Stimulated activated naive B cell treated with anti-CD40 and anti-IgM and Interleukin-4, amounts not matched to agents 10 μg/mL and 1 μg/mL and 100 μg/mL, for 72 hours (primary cell): ENCODE measurements at regions not wholly inside any gene's neighbourhood (a gene's known extent, or its start where the extent isn't known, plus 50 kb on each side); places are given as distances from the start of the nearest gene placed in this dataset.

Experiments used
- ATAC-seq, 2 donors: fragments of 150-1000 bp; cut with Tn5 transposase; replicated peaks; 2 replicates each; pipeline ENCODE4 v1.10.0; 2021; ENCODE audit warnings: moderate library complexity in 1 of 2
- DNase-seq: peaks from one replicate; pipeline ENCODE4 v3.0.0; 2021
- H3K27ac Mint-ChIP-seq: one replicate; pipeline ENCODE4 v1.8.0; 2022; ENCODE audit warnings: mild to moderate bottlenecking, mixed read lengths
- H3K27me3 Mint-ChIP-seq, 2 donors: one replicate each; pipeline ENCODE4 v1.8.0; 2022; ENCODE audit warnings: mixed read lengths in 2 of 2
- H3K36me3 Mint-ChIP-seq, 2 donors: one replicate each; pipeline ENCODE4 v1.8.0; 2022; ENCODE audit warnings: mixed read lengths in 2 of 2, mild to moderate bottlenecking in 1 of 2
- H3K4me1 Mint-ChIP-seq, 2 donors: one replicate each; pipeline ENCODE4 v1.8.0; 2022; ENCODE audit warnings: mixed read lengths in 2 of 2, mild to moderate bottlenecking in 1 of 2
- H3K4me3 Mint-ChIP-seq, 2 donors: one replicate each; pipeline ENCODE4 v1.8.0; 2022; ENCODE audit warnings: mild to moderate bottlenecking in 2 of 2, mixed read lengths in 2 of 2, moderate library complexity in 1 of 2
- H3K9me3 Mint-ChIP-seq, 2 donors: one replicate each; pipeline ENCODE4 v1.8.0; 2022; ENCODE audit warnings: mixed read lengths in 2 of 2, mild to moderate bottlenecking in 1 of 2

- H3K4me1 Mint-ChIP-seq, result no peaks in the 10 kb centered on the region
- no peak overlapping the region for H3K27ac Mint-ChIP-seq
- H3K9me3 Mint-ChIP-seq, result peaks cover 4% of the 10 kb centered on the region in 2 donors
- ATAC-seq, result no peak
- no peak for DNase-seq
- H3K27me3 Mint-ChIP-seq, result peaks cover 18 to 20% of the 10 kb centered on the region in 2 donors
- H3K36me3 Mint-ChIP-seq, result no peaks in the 10 kb centered on the region
- no peak overlapping the region for H3K4me3 Mint-ChIP-seq
Observed at GRCh38 chr4:24680746-24681448, 96.5 kb upstream of the DHX15 start.

DNA sequence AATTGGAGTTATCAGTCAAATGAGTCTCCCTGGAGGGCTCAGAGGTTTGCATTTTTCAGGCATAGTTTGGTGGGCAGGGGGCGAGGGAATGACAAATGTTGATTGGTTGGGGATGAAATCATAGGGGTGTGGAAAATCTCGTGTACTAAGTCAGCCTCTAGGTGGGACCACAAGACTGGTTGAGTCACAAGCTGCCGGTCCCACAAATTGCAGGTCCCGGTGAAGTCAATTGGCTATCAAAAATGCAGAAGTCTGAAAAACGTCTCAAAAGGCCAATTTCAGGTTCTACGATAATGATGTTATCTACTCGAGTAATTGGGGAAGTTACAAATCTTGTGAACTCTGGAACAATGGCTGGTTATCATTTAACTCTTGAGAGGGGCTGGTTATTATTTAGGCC, 98.8 kb upstream of the DHX15 start:
- H3K36me3 Mint-ChIP-seq, result no peaks in the 10 kb centered on the region
- H3K4me3 Mint-ChIP-seq, result no peak overlapping the region
- ATAC-seq, result no peak
- H3K9me3 Mint-ChIP-seq, result peaks cover 0 to 2% of the 10 kb centered on the region in 2 donors
- no peak overlapping the region for H3K27ac Mint-ChIP-seq
- peaks cover 20 to 24% of the 10 kb centered on the region in 2 donors for H3K27me3 Mint-ChIP-seq
- H3K4me1 Mint-ChIP-seq, result no peaks in the 10 kb centered on the region
- DNase-seq, result no peak

GRCh38 chr4:24686866-24687692, 102.7 kb upstream of the DHX15 start:
- DNase-seq (no peak), ATAC-seq (no peak)
- peaks cover 3 to 30% of the 10 kb centered on the region in 2 donors for H3K27me3 Mint-ChIP-seq
- no peak overlapping the region for H3K27ac Mint-ChIP-seq
- H3K4me3 Mint-ChIP-seq, result no peak overlapping the region
- no peaks in the 10 kb centered on the region for H3K4me1 Mint-ChIP-seq
- peaks cover 0 to 2% of the 10 kb centered on the region in 2 donors for H3K9me3 Mint-ChIP-seq
- H3K36me3 Mint-ChIP-seq, result no peaks in the 10 kb centered on the region

DNA sequence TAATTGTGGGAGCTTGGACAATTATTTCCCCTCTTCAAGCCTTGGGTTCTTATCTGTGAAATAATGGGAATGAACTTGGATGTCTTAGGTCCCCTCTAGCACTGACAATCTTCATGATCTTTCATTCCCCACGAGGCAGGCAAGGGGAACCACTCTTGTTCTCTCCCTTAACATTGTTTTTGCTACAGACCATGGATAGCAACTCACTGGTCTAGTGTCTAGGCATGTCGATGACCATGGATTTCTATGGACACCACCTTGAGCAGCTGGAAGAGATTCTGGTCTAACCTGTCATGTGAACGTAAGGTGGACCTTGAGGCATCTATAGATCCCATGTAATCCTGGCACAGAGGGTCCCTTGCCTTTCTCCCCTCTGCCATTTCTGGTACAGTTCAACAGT, 104.1 kb upstream of the DHX15 start:
- no peak for DNase-seq
- Mint-ChIP-seq H3K27me3 (peaks cover 0 to 22% of the 10 kb centered on the region in 2 donors), H3K27ac (no peak overlapping the region), H3K4me3 (no peak overlapping the region), H3K36me3 (no peaks in the 10 kb centered on the region), H3K4me1 (no peaks in the 10 kb centered on the region), H3K9me3 (peaks cover 5% of the 10 kb centered on the region in 2 donors)
- ATAC-seq, result no peak

DNA sequence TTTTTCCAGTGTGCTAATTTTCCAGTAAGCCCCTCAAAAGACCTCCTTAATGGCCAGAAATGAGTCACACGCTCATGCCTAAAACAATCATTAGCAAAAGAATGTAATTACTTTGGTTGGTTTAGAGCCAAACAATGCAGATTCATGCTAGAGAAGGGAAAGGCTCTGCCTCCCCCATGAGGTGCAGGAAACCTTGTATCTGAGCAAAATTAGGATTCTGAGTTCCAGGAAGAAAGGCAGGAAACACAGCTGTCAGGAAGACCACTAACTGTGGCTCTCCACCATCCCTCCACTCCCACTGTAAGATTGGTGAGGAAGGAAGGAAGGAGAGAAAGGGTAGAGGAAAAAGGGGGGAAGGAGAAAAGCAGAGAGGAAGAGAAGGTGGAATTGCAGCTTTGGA, 104.9 kb upstream of the DHX15 start:
- no peak overlapping the region for H3K27ac Mint-ChIP-seq
- ATAC-seq (no peak), DNase-seq (no peak)
- H3K4me1 Mint-ChIP-seq, result no peaks in the 10 kb centered on the region
- no peak overlapping the region for H3K4me3 Mint-ChIP-seq
- no peaks in the 10 kb centered on the region for H3K36me3 Mint-ChIP-seq
- peaks cover 4 to 9% of the 10 kb centered on the region in 2 donors for H3K9me3 Mint-ChIP-seq
- H3K27me3 Mint-ChIP-seq, result peaks cover 0 to 22% of the 10 kb centered on the region in 2 donors

DNA sequence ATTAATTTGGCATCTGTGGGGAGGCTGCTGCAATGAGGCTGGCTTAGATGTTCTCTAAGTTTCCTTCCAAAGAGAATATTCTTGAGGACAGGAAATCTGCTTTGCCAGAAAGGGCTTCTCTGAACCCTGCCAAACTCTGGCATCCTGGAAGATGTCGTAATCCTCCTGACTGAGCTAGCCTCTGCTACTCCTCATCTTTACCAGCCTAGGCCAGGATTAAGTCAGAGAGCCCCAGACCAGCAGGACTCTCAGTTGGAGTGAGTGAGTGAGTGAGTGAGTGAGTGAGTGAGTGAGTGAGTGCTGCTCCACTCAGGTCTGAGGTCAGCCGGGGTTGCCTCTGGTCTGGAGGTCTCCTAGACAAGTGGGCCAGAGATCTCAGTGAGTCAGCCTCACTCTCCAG, 104.9 kb upstream of the SOD3 start:
- H3K27ac Mint-ChIP-seq, result no peak overlapping the region

DNA sequence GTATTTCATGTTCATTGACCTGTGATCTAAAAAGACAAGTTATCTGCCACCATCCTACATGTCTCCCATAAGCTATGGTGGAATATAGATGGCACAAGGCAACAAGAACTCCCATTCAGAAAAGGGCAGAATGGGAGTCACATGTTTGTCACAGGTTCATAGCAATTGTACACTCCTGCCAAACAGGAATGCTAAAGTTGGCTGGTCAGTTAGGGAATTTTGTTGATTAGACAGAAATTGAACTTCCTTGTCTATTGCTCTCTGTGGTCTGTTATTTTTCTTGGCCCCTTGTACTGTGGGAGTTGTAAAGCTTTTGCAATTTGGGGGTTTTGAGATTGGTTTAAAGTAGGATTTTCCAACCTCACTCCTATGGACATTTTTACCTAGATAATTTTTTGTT, 101.7 kb upstream of the SOD3 start:
- ATAC-seq (no peak), DNase-seq (no peak)
- no peak overlapping the region for H3K27ac Mint-ChIP-seq
- H3K4me1 Mint-ChIP-seq, result no peaks in the 10 kb centered on the region
- H3K4me3 Mint-ChIP-seq, result no peak overlapping the region
- H3K27me3 Mint-ChIP-seq, result peaks cover 0 to 13% of the 10 kb centered on the region in 2 donors
- peaks cover 4 to 9% of the 10 kb centered on the region in 2 donors for H3K9me3 Mint-ChIP-seq
- no peaks in the 10 kb centered on the region for H3K36me3 Mint-ChIP-seq

More for the DNA sequence above, 104.9 kb upstream of the SOD3 start:
- ATAC-seq (no peak), DNase-seq (no peak)
- H3K4me1 Mint-ChIP-seq, result no peaks in the 10 kb centered on the region
- H3K4me3 Mint-ChIP-seq, result no peak overlapping the region
- H3K36me3 Mint-ChIP-seq, result no peaks in the 10 kb centered on the region
- peaks cover 4 to 9% of the 10 kb centered on the region in 2 donors for H3K9me3 Mint-ChIP-seq
- H3K27me3 Mint-ChIP-seq, result peaks cover 0 to 22% of the 10 kb centered on the region in 2 donors

DNA sequence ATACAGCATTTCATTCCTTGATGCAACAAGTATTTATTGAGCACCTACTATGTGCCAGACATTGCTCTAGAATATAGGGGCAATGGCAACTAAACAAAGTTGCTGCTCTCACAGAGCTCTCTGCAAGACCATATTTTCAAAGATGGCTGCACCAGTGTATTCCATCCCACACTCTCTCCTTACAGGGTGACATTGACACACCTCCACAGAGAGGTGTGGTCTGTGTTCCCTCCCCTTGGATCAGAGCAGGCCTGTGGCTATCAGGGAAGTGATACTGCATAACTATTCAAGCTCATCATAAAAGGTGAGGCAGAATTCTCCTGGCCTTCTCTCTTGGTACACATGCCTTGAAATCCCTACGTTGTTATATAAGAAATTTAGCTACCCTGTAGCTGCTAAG, 95.3 kb upstream of the SOD3 start:
- H3K27me3 Mint-ChIP-seq, result peaks cover 0 to 8% of the 10 kb centered on the region in 2 donors
- no peak overlapping the region for H3K27ac Mint-ChIP-seq
- no peak overlapping the region for H3K4me3 Mint-ChIP-seq

GRCh38 chr4:24701683-24702082, 93.7 kb upstream of the SOD3 start:
- ATAC-seq, result no peak
- H3K27me3 Mint-ChIP-seq, result peaks cover 0 to 8% of the 10 kb centered on the region in 2 donors
- no peaks in the 10 kb centered on the region for H3K36me3 Mint-ChIP-seq
- no peak overlapping the region for H3K4me3 Mint-ChIP-seq
- DNase-seq, result no peak
- no peak overlapping the region for H3K27ac Mint-ChIP-seq
- no peaks in the 10 kb centered on the region for H3K4me1 Mint-ChIP-seq
- no peaks in the 10 kb centered on the region for H3K9me3 Mint-ChIP-seq

More for the DNA sequence above, 95.3 kb upstream of the SOD3 start:
- ATAC-seq (no peak), DNase-seq (no peak)
- H3K36me3 Mint-ChIP-seq, result no peaks in the 10 kb centered on the region
- no peaks in the 10 kb centered on the region for H3K9me3 Mint-ChIP-seq
- H3K4me1 Mint-ChIP-seq, result no peaks in the 10 kb centered on the region

DNA sequence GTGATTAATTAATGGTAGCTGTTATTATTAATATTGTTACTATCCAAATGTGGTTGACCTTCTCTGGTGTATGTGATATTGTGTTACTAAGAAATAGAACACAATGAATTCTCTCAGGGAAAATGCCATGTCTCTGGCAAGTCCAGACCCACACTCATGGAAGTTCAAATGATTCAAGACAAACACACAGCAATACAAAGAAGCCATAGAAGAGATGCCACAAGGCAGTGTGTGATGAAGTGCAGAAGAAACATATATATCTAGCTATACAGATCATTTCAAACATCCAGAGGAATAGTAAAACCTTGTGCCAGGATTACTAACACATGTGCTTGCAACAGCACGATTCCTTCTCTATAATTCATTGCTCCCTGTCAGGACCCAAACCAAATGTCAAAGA, 93.1 kb upstream of the SOD3 start:
- ATAC-seq (no peak), DNase-seq (no peak)
- H3K27ac Mint-ChIP-seq, result no peak overlapping the region
- no peaks in the 10 kb centered on the region for H3K36me3 Mint-ChIP-seq
- H3K4me1 Mint-ChIP-seq, result no peaks in the 10 kb centered on the region
- H3K9me3 Mint-ChIP-seq, result peaks cover 2 to 4% of the 10 kb centered on the region in 2 donors
- peaks cover 0 to 8% of the 10 kb centered on the region in 2 donors for H3K27me3 Mint-ChIP-seq
- no peak overlapping the region for H3K4me3 Mint-ChIP-seq

- ATAC-seq (no peak), DNase-seq (no peak)
- no peaks in the 10 kb centered on the region for H3K36me3 Mint-ChIP-seq
- H3K9me3 Mint-ChIP-seq, result peaks cover 2 to 4% of the 10 kb centered on the region in 2 donors
- H3K4me1 Mint-ChIP-seq, result no peaks in the 10 kb centered on the region
- no peak overlapping the region for H3K27ac Mint-ChIP-seq
- peaks cover 0 to 8% of the 10 kb centered on the region in 2 donors for H3K27me3 Mint-ChIP-seq
- no peak overlapping the region for H3K4me3 Mint-ChIP-seq
Observed at GRCh38 chr4:24703298-24703697, 92.1 kb upstream of the SOD3 start.

GRCh38 chr4:24704149-24704548, 91.2 kb upstream of the SOD3 start:
- H3K27ac Mint-ChIP-seq, result no peak overlapping the region
- peaks cover 0 to 8% of the 10 kb centered on the region in 2 donors for H3K27me3 Mint-ChIP-seq
- ATAC-seq, result no peak
- no peaks in the 10 kb centered on the region for H3K4me1 Mint-ChIP-seq
- DNase-seq, result no peak
- H3K9me3 Mint-ChIP-seq, result peaks cover 4 to 5% of the 10 kb centered on the region in 2 donors
- H3K36me3 Mint-ChIP-seq, result no peaks in the 10 kb centered on the region
- H3K4me3 Mint-ChIP-seq, result no peak overlapping the region

DNA sequence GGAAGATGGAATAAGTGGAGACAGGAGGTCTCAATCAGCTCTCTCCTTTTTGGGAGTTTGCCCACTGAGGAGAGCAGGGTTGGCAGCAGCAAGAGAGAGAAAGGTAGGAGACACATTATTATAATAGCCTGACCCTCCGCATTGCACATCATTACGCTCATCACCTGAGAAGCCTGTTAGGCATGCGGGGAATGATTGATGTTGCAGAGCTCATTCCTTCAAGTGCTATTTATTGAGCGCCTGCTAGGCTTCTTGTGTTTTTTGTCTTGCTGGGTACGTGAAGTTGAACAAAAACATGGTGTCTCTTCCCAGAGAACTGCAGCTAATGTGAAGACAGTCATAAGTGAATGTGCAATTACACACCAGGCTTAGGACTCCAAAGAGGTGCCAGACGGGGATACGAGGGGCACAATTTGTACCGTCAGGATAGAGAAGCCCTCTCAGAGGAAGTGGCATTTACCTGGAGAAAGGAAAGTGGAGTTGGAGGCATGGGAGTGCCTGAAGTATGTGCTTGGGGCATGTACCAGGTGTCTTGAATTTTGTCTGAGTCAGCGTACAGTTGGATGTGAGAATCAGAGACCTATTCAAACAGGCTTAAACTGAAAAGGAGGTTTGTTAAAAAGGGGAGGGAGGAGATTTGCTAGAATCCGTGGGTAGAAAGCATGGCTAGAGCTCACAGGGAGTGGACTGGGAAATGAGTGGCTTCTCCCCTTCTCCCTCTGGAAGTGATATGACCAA, 90.2 kb upstream of the SOD3 start:
- Mint-ChIP-seq H3K36me3 (no peaks in the 10 kb centered on the region), H3K27me3 (peaks cover 0 to 8% of the 10 kb centered on the region in 2 donors), H3K9me3 (peaks cover 4 to 5% of the 10 kb centered on the region in 2 donors), H3K4me3 (no peak overlapping the region), H3K4me1 (no peaks in the 10 kb centered on the region), H3K27ac (no peak overlapping the region)
- ATAC-seq (no peak), DNase-seq (no peak)

- H3K36me3 Mint-ChIP-seq, result no peaks in the 10 kb centered on the region
- H3K9me3 Mint-ChIP-seq, result peaks cover 20 to 25% of the 10 kb centered on the region in 2 donors
- no peak for DNase-seq
- no peak overlapping the region for H3K27ac Mint-ChIP-seq
- no peak for ATAC-seq
- peaks cover 0 to 4% of the 10 kb centered on the region in 2 donors for H3K27me3 Mint-ChIP-seq
- H3K4me3 Mint-ChIP-seq, result no peak overlapping the region
- H3K4me1 Mint-ChIP-seq, result no peaks in the 10 kb centered on the region
Observed at GRCh38 chr4:24713604-24714003, 81.8 kb upstream of the SOD3 start.
